HCT116 (cell line): ENCODE measurements at regions not wholly inside any gene's neighbourhood (a gene's known extent, or its start where the extent isn't known, plus 50 kb on each side); places are given as distances from the start of the nearest gene placed in this dataset.

Experiments
- ATAC-seq: fragments of 200-7000 bp; cut with Tn5 transposase; 2 replicates; pipeline ENCODE4 v1.9.1; 2020; ENCODE audit warnings: mild to moderate bottlenecking, moderate library complexity
- BruUV-seq: library from RNA; stranded (reverse); fragments of 400-500 nt; replicated peaks from 2 replicates; lab custom pipeline; 2021; lab: Mats Ljungman, UMichigan
- CTCF ChIA-PET: fragments of 300-600 bp; sonication (Branson Sonifier 250); formaldehyde crosslinking; loops from one replicate; lab custom pipeline; 2021; ENCODE audit warnings: antibody characterized with exemption; lab: Charles Lee
- POLR2A ChIA-PET: fragments of 300-600, 350-600 bp; sonication (Branson Sonifier 250); formaldehyde crosslinking; loops from one replicate; lab custom pipeline; 2021; ENCODE audit warnings: antibody characterized with exemption; lab: Charles Lee
- RAD21 ChIA-PET, 2 experiments: fragments of 300-600 bp; sonication (Branson Sonifier 250); formaldehyde crosslinking; loops; one replicate each; lab custom pipeline; 2023; ENCODE audit warnings: low total read pairs in 2 of 2; ENCODE audit not compliant: uncharacterized antibody in 2 of 2, unreplicated experiment in 2 of 2, low non-redundant PET in 1 of 2; lab: Charles Lee
- DNase-seq: peaks from one replicate; pipeline ENCODE4 v3.0.0-alpha.2; 2010; ENCODE audit warnings: low read depth, low spot score
- H2AFZ ChIP-seq: fragments of 200-600 bp; shearing (Covaris generic), sonication (generic); 2 replicates; pipeline ENCODE4 v1.6.1; 2017; ENCODE audit warnings: low read depth, mixed run types, mixed read lengths, antibody characterized with exemption, low read length; ENCODE audit not compliant: poor library complexity, severe bottlenecking
- H3K27ac ChIP-seq: 2 replicates; pipeline ENCODE4 v1.5.1; 2012; ENCODE audit warnings: low read depth, low read length
- H3K27me3 ChIP-seq: fragments of 200-600 bp; sonication (generic); 2 replicates; pipeline ENCODE4 v1.6.1; 2016; ENCODE audit warnings: mixed run types, low read length, mixed read lengths; ENCODE audit not compliant: insufficient read depth
- H3K36me3 ChIP-seq, 2 experiments: fragments of 200-500 bp in 1 of 2; fragments of 200-600 bp in 1 of 2; sonication (Bioruptor generic) in 1 of 2; sonication (generic) in 1 of 2; 2 replicates each; pipeline versions ENCODE4 v1.5.1 to v1.6.1; 2014 to 2016; ENCODE audit warnings: low read length in 2 of 2, inconsistent platforms in 1 of 2, mixed read lengths in 1 of 2, mixed run types in 1 of 2; ENCODE audit not compliant: insufficient read depth in 2 of 2, control insufficient read depth in 1 of 2
- H3K4me1 ChIP-seq, 2 experiments: fragments of 200-600 bp in 1 of 2; sonication (generic) in 1 of 2; 2 replicates each; pipeline versions ENCODE4 v1.5.1 to v1.6.1; 2012 to 2017; ENCODE audit warnings: low read length in 2 of 2, inconsistent platforms in 1 of 2, mild to moderate bottlenecking in 1 of 2, mixed read lengths in 1 of 2, mixed run types in 1 of 2, moderate library complexity in 1 of 2; ENCODE audit not compliant: insufficient read depth in 2 of 2, control insufficient read depth in 1 of 2
- H3K4me2 ChIP-seq: fragments of 200-600 bp; sonication (generic); 2 replicates; pipeline ENCODE4 v1.6.1; 2017; ENCODE audit warnings: mixed run types, low read length, mixed read lengths
- H3K4me3 ChIP-seq, 2 experiments: fragments of 200-600 bp in 1 of 2; sonication (generic) in 1 of 2; replicated peaks in 1 of 2; 2 replicates each; pipeline ENCODE4 v1.5.1; 2011 to 2016; ENCODE audit warnings: low read length in 2 of 2, control low read depth in 1 of 2, low read depth in 1 of 2, mild to moderate bottlenecking in 1 of 2, mixed read lengths in 1 of 2, mixed run types in 1 of 2
- H3K79me2 ChIP-seq: fragments of 200-600 bp; sonication (generic); 2 replicates; pipeline ENCODE4 v1.6.1; 2017; ENCODE audit warnings: mild to moderate bottlenecking, mixed run types, low read length, moderate library complexity, mixed read lengths; ENCODE audit not compliant: insufficient read depth
- H3K9ac ChIP-seq: fragments of 200-600 bp; sonication (generic); 2 replicates; pipeline ENCODE4 v1.6.1; 2016; ENCODE audit warnings: low read length, mixed read lengths
- H3K9me2 ChIP-seq: fragments of 200-600 bp; sonication (generic), shearing (Covaris generic); 2 replicates; pipeline ENCODE4 v1.6.1; 2017; ENCODE audit warnings: mixed run types, mild to moderate bottlenecking, moderate library complexity; ENCODE audit not compliant: insufficient read depth
- H3K9me3 ChIP-seq, 2 experiments: fragments of 200-500 bp in 1 of 2; fragments of 200-600 bp in 1 of 2; sonication (Bioruptor generic) in 1 of 2; sonication (generic) in 1 of 2; 2 replicates each; pipeline ENCODE4 v1.6.1; 2014 to 2017; ENCODE audit warnings: low read length in 2 of 2, mixed read lengths in 2 of 2, inconsistent platforms in 1 of 2, low read depth in 1 of 2, mild to moderate bottlenecking in 1 of 2, mixed run types in 1 of 2, moderate library complexity in 1 of 2; ENCODE audit not compliant: control insufficient read depth in 1 of 2, insufficient read depth in 1 of 2
- H4K20me1 ChIP-seq: fragments of 200-600 bp; sonication (generic), shearing (Covaris generic); 2 replicates; pipeline ENCODE4 v1.6.1; 2017; ENCODE audit warnings: mixed run types, mild to moderate bottlenecking, moderate library complexity; ENCODE audit not compliant: insufficient read depth
- CTCF ChIP-seq, 3 experiments: fragments of 200-600 bp in 1 of 3; sonication (generic) in 1 of 3; IDR thresholded peaks in 2 of 3; conservative IDR thresholded peaks in 1 of 3; 2 replicates each; pipeline ENCODE4 v1.5.1; 2012 to 2017; ENCODE audit warnings: low read depth in 2 of 3, low read length in 2 of 3, antibody characterized with exemption in 1 of 3, borderline replicate concordance in 1 of 3, control low read depth in 1 of 3, mild to moderate bottlenecking in 1 of 3, mixed read lengths in 1 of 3, mixed run types in 1 of 3, moderate library complexity in 1 of 3; ENCODE audit not compliant: insufficient read depth in 1 of 3
- EGR1 ChIP-seq: IDR thresholded peaks from 2 replicates; pipeline ENCODE4 v1.6.1; 2012; ENCODE audit warnings: low read depth
- ELF1 ChIP-seq: IDR thresholded peaks from 2 replicates; pipeline ENCODE4 v1.6.1; 2012; ENCODE audit warnings: low read depth, borderline replicate concordance
- EZH2 ChIP-seq: fragments of 200-600 bp; sonication (generic); IDR thresholded peaks from 2 replicates; pipeline ENCODE4 v1.6.1; 2017; ENCODE audit warnings: antibody characterized with exemption, mixed run types
- FOSL1 ChIP-seq: IDR thresholded peaks from 2 replicates; pipeline ENCODE4 v1.6.1; 2012; ENCODE audit warnings: low read depth
- JUND ChIP-seq: IDR thresholded peaks from 2 replicates; pipeline ENCODE4 v1.6.1; 2012
- MAX ChIP-seq: IDR thresholded peaks from 2 replicates; pipeline ENCODE4 v1.6.1; 2012
- POLR2A ChIP-seq: IDR thresholded peaks from 2 replicates; pipeline ENCODE4 v1.7.0; 2011; ENCODE audit warnings: borderline replicate concordance; ENCODE audit not compliant: insufficient read depth, insufficient read length; ENCODE audit errors: extremely low read depth
- RAD21 ChIP-seq: IDR thresholded peaks from 2 replicates; pipeline ENCODE4 v1.6.1; 2012; ENCODE audit warnings: low read depth, mild to moderate bottlenecking
- REST ChIP-seq: IDR thresholded peaks from 2 replicates; pipeline ENCODE4 v1.6.1; 2012; ENCODE audit warnings: low read depth
- SIN3A ChIP-seq: IDR thresholded peaks from 2 replicates; pipeline ENCODE4 v1.6.1; 2012; ENCODE audit warnings: low read depth
- SP1 ChIP-seq: IDR thresholded peaks from 2 replicates; pipeline ENCODE4 v1.6.1; 2012; ENCODE audit warnings: low read depth
- TCF7L2 ChIP-seq: IDR thresholded peaks from 2 replicates; pipeline ENCODE4 v1.7.0; 2011; ENCODE audit warnings: borderline replicate concordance, inconsistent platforms; ENCODE audit not compliant: insufficient read depth, insufficient read length; ENCODE audit errors: extremely low read depth
- YY1 ChIP-seq: IDR thresholded peaks from 2 replicates; pipeline ENCODE4 v1.6.1; 2011; ENCODE audit warnings: low read length, low read depth, moderate library complexity, mild to moderate bottlenecking; ENCODE audit not compliant: insufficient replicate concordance; ENCODE audit errors: extremely low read depth
- ZBTB33 ChIP-seq: IDR thresholded peaks from 2 replicates; pipeline ENCODE4 v1.6.1; 2011; ENCODE audit warnings: mild to moderate bottlenecking, low read length, moderate library complexity; ENCODE audit not compliant: insufficient replicate concordance; ENCODE audit errors: extremely low read depth
- ZFX ChIP-seq: fragments of 450-650 bp; IDR thresholded peaks from 2 replicates; pipeline ENCODE4 v1.6.1; 2017
- ZNF274 ChIP-seq: fragments of 200-500 bp; sonication (Bioruptor generic); IDR thresholded peaks from 2 replicates; pipeline ENCODE4 v1.6.1; 2014; ENCODE audit warnings: mild to moderate bottlenecking, low read depth, low read length, inconsistent platforms
- intact Hi-C: fragments of 100-400 bp; cut with micrococcal nuclease; formaldehyde crosslinking; loops from 2 replicates; pipeline ENCODE4 v1.10.0; 2022

GRCh38 chr4:100109921-100110320 lies 80.3 kb downstream of the DDIT4L start (continued):
- no peak for TF ChIP-seq RAD21

GRCh38 chr4:100108869-100109268 lies 81.4 kb downstream of the DDIT4L start:
- RAD21 ChIA-PET = no interaction called here
- CTCF ChIA-PET = no interaction called here
- POLR2A ChIA-PET = no interaction called here

More at GRCh38 chr4:100108869-100109268, 81.4 kb downstream of the DDIT4L start:
- Histone ChIP-seq H3K36me3 (no peaks in the 10 kb centered on the region), H3K4me2 (no peak overlapping the region), H3K27me3 (no peaks in the 10 kb centered on the region), H2AFZ (no peak overlapping the region), H4K20me1 (no peaks in the 10 kb centered on the region), H3K79me2 (no peaks in the 10 kb centered on the region), H3K27ac (no peak overlapping the region), H3K4me3 (no peak overlapping the region), H3K4me1 (no peaks in the 10 kb centered on the region), H3K9me2 (no peaks in the 10 kb centered on the region), H3K9me3 (no peaks in the 10 kb centered on the region), H3K9ac (no peak overlapping the region)
- ATAC-seq (no peak), DNase-seq (no peak)
- BruUV-seq = no TSS peak
- TF ChIP-seq CTCF (IDR thresholded peaks at IDR 0.05 in 2 of 3, conservative IDR thresholded peaks at IDR 0.05 in 1 of 3; ENCODE audit: borderline replicate concordance in 1 of 3, insufficient read depth in 1 of 3, low read depth in 2 of 3, low read length in 2 of 3) = no peak
- no peak for TF ChIP-seq SIN3A
- no peak for TF ChIP-seq ZNF274
- no peak for TF ChIP-seq JUND
- TF ChIP-seq REST = no peak
- TF ChIP-seq ELF1 = no peak
- no peak for TF ChIP-seq ZFX
- TF ChIP-seq RAD21 = no peak
- TF ChIP-seq YY1 = no peak
- no peak for TF ChIP-seq EZH2
- TF ChIP-seq POLR2A = no peak
- TF ChIP-seq SP1 = no peak
- TF ChIP-seq EGR1 = no peak
- no peak for TF ChIP-seq TCF7L2
- TF ChIP-seq MAX = no peak
- no peak for TF ChIP-seq ZBTB33
- TF ChIP-seq FOSL1 = no peak
- intact Hi-C loops = no loop called here
